Mesenchymal stem cell (in vitro differentiated cells and primary cell): ENCODE measurements at regions not wholly inside any gene's neighbourhood (a gene's known extent, or its start where the extent isn't known, plus 50 kb on each side); places are given as distances from the start of the nearest gene placed in this dataset.

Experiments
- DNase-seq: peaks from one replicate; pipeline ENCODE4 v3.0.0-alpha.2; 2013
- H2AFZ ChIP-seq: one replicate; pipeline ENCODE4 v1.6.1; 2013; ENCODE audit warnings: low read depth, mild to moderate bottlenecking, control low read depth, inconsistent platforms, low read length, moderate library complexity
- H2AK5ac ChIP-seq: 2 replicates; pipeline ENCODE4 v1.6.1; 2013; ENCODE audit warnings: low read length, moderate library complexity, mild to moderate bottlenecking, inconsistent platforms; ENCODE audit not compliant: severe bottlenecking
- H2BK120ac ChIP-seq: one replicate; pipeline ENCODE4 v1.6.1; 2013; ENCODE audit warnings: low read depth, mild to moderate bottlenecking, inconsistent platforms, low read length, moderate library complexity
- H2BK12ac ChIP-seq, 2 experiments: one replicate each; pipeline ENCODE4 v1.6.1; 2013; ENCODE audit warnings: inconsistent platforms in 2 of 2, low read length in 2 of 2, mild to moderate bottlenecking in 2 of 2, moderate library complexity in 2 of 2, control low read depth in 1 of 2
- H2BK15ac ChIP-seq: one replicate; pipeline ENCODE4 v1.6.1; 2013; ENCODE audit warnings: mild to moderate bottlenecking, low read depth, inconsistent platforms; ENCODE audit not compliant: poor library complexity, severe bottlenecking
- H2BK5ac ChIP-seq: 2 replicates; pipeline ENCODE4 v1.6.1; 2013; ENCODE audit warnings: low read depth, mild to moderate bottlenecking, low read length, control low read depth, inconsistent platforms; ENCODE audit not compliant: poor library complexity, severe bottlenecking
- H3K14ac ChIP-seq, 2 experiments: one replicate each; pipeline ENCODE4 v1.6.1; 2013; ENCODE audit warnings: inconsistent platforms in 2 of 2, low read length in 2 of 2, control low read depth in 1 of 2, mild to moderate bottlenecking in 1 of 2, moderate library complexity in 1 of 2
- H3K18ac ChIP-seq, 2 experiments: one replicate each; pipeline ENCODE4 v1.6.1; 2013; ENCODE audit warnings: inconsistent platforms in 2 of 2, low read length in 2 of 2, control low read depth in 1 of 2, low read depth in 1 of 2, mild to moderate bottlenecking in 1 of 2
- H3K23ac ChIP-seq, 2 experiments: one replicate each; pipeline ENCODE4 v1.6.1; 2013; ENCODE audit warnings: inconsistent platforms in 2 of 2, low read length in 2 of 2, mild to moderate bottlenecking in 2 of 2, moderate library complexity in 2 of 2, control low read depth in 1 of 2
- H3K27ac ChIP-seq: 2 replicates; pipeline ENCODE4 v1.5.1; 2013; ENCODE audit warnings: mild to moderate bottlenecking, moderate library complexity, low read length, control low read depth, inconsistent platforms; ENCODE audit not compliant: poor library complexity, severe bottlenecking
- H3K27me3 ChIP-seq, 2 experiments: 2 replicates each; pipeline versions ENCODE4 v1.6.1 to v1.7.0; 2013; ENCODE audit warnings: low read length in 2 of 2, mild to moderate bottlenecking in 2 of 2, moderate library complexity in 2 of 2, control low read depth in 1 of 2, inconsistent platforms in 1 of 2; ENCODE audit not compliant: control insufficient read depth in 1 of 2, insufficient read depth in 1 of 2
- H3K36me3 ChIP-seq, 2 experiments: 2 replicates each; pipeline versions ENCODE4 v1.6.1 to v1.7.0; 2013; ENCODE audit warnings: low read length in 2 of 2, control low read depth in 1 of 2, inconsistent platforms in 1 of 2, low read depth in 1 of 2, mild to moderate bottlenecking in 1 of 2; ENCODE audit not compliant: insufficient read depth in 2 of 2, control insufficient read depth in 1 of 2
- H3K4ac ChIP-seq, 2 experiments: one replicate each; pipeline ENCODE4 v1.6.1; 2013; ENCODE audit warnings: inconsistent platforms in 2 of 2, low read length in 2 of 2, mild to moderate bottlenecking in 2 of 2, moderate library complexity in 2 of 2, control low read depth in 1 of 2, low read depth in 1 of 2
- H3K4me1 ChIP-seq: 2 replicates; pipeline ENCODE4 v1.6.1; 2013; ENCODE audit warnings: low read depth, low read length, control low read depth; ENCODE audit not compliant: control insufficient read depth, insufficient read depth
- H3K4me2 ChIP-seq: 2 replicates; pipeline ENCODE4 v1.6.1; 2013; ENCODE audit warnings: low read length, mild to moderate bottlenecking, inconsistent platforms; ENCODE audit not compliant: poor library complexity, severe bottlenecking
- H3K4me3 ChIP-seq, 2 experiments: 2 replicates each; pipeline versions ENCODE4 v1.5.1 to v1.7.0; 2013; ENCODE audit warnings: low read length in 2 of 2, mild to moderate bottlenecking in 2 of 2, control low read depth in 1 of 2, low read depth in 1 of 2; ENCODE audit not compliant: insufficient read depth in 1 of 2
- H3K79me1 ChIP-seq: replicated peaks from 2 replicates; pipeline ENCODE4 v1.6.1; 2013; ENCODE audit warnings: mild to moderate bottlenecking, control low read depth, low read length, inconsistent platforms; ENCODE audit not compliant: poor library complexity, severe bottlenecking
- H3K9ac ChIP-seq: 2 replicates; pipeline ENCODE4 v1.7.0; 2013; ENCODE audit warnings: mild to moderate bottlenecking, low read length, moderate library complexity
- H3K9me3 ChIP-seq: 2 replicates; pipeline ENCODE4 v1.7.0; 2013; ENCODE audit warnings: mild to moderate bottlenecking, low read length; ENCODE audit not compliant: control insufficient read depth
- H4K8ac ChIP-seq: one replicate; pipeline ENCODE4 v1.6.1; 2013; ENCODE audit warnings: inconsistent platforms, mild to moderate bottlenecking, low read length, moderate library complexity
- H4K91ac ChIP-seq: one replicate; pipeline ENCODE4 v1.6.1; 2013; ENCODE audit warnings: mild to moderate bottlenecking, low read length, inconsistent platforms
- WGBS: methylation state at CpG from one replicate; pipeline ENCODE4 v1.1.7; 2013; ENCODE audit warnings: mixed read lengths; 5-methylcytosine and 5-hydroxymethylcytosine counted together

- Histone ChIP-seq H3K9me3 (no peaks in the 10 kb centered on the region), H2BK12ac (no peak overlapping the region), H3K4me3 (no peak overlapping the region), H3K14ac (no peak overlapping the region), H3K23ac (no peak overlapping the region), H4K91ac (no peak overlapping the region), H3K36me3 (no peaks in the 10 kb centered on the region), H3K4me2 (no peak overlapping the region), H3K79me1 (no peaks in the 10 kb centered on the region), H2BK120ac (no peak overlapping the region), H2BK15ac (no peak overlapping the region), H3K18ac (no peak overlapping the region), H3K27ac (no peak overlapping the region), H2AFZ (no peak overlapping the region), H2AK5ac (no peak overlapping the region), H2BK5ac (no peak overlapping the region), H3K4ac (no peak overlapping the region), H3K27me3 (no peaks in the 10 kb centered on the region), H3K9ac (no peak overlapping the region), H4K8ac (no peak overlapping the region), H3K4me1 (no peaks in the 10 kb centered on the region)
- DNase-seq, result no peak
- WGBS, result 100% methylated on average over 1 of the region's 1 CpG
These were observed 391.4 kb downstream of the RAB28 start for GRCh38 chr4:13092702-13093101.

- no peak overlapping the region for H3K23ac ChIP-seq
- H2BK15ac ChIP-seq, result no peak overlapping the region
- H3K18ac ChIP-seq, result no peak overlapping the region
- H3K79me1 ChIP-seq, result no peaks in the 10 kb centered on the region
- H2BK5ac ChIP-seq, result no peak overlapping the region
- no peak overlapping the region for H4K91ac ChIP-seq
- DNase-seq, result no peak
- no peak overlapping the region for H2BK12ac ChIP-seq
- no peaks in the 10 kb centered on the region for H3K36me3 ChIP-seq
- no peaks in the 10 kb centered on the region for H3K27me3 ChIP-seq
- no peak overlapping the region for H3K9ac ChIP-seq
- no peak overlapping the region for H3K4ac ChIP-seq
- no peak overlapping the region for H2BK120ac ChIP-seq
- no peaks in the 10 kb centered on the region for H3K4me1 ChIP-seq
- no peak overlapping the region for H3K14ac ChIP-seq
- H2AK5ac ChIP-seq, result no peak overlapping the region
- no peak overlapping the region for H3K4me2 ChIP-seq
- H3K4me3 ChIP-seq, result no peak overlapping the region
- H3K27ac ChIP-seq, result no peak overlapping the region
- no peak overlapping the region for H2AFZ ChIP-seq
- no peak overlapping the region for H4K8ac ChIP-seq
- H3K9me3 ChIP-seq, result no peaks in the 10 kb centered on the region
These were observed 394.5 kb downstream of the RAB28 start for GRCh38 chr4:13089659-13089998.

DNA sequence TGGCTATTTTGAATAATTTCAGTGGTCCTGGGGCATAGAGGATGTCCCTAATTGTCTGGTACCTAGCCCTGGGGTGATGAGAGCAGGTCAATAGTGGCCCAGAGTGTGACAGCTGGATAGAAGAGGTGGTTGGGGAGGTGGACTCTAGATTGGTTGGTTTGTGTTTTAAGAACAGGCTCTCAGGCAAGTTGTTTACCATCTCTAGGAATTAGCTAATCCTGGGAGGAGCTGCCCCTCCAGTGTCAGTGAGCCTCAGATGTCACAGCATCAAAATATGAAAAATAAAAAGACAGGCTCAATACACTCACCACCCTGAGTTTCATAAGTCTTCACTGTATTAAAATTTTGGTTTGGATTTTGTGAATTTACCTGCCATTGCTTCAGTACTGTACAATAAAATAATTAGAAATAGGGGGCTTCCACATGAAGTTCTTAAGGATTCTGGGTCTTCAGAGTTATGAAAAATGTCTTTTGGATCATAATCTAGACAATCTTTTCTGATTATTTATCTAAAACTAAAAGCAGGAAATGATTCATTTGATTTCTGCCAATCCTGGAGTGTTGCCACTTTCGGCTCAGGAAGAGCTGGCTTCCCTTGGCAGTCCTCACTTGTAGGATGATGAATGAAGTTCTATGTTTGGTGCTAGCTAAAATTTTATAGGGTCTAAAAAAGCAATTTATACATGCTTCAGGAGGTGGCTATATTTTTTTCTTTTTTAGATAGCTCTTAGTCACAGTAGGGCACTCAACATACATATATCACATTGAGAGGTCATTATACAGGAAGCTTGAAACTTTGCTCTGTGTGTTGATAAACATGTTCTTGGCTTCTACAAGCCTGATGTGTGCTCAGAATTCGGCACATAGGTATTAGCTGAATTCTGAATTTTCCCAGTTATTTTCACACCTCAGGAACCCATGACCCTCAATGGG is 395.1 kb downstream of the RAB28 start:
- no peaks in the 10 kb centered on the region for H3K79me1 ChIP-seq
- H3K9ac ChIP-seq, result no peak overlapping the region
- H3K4me1 ChIP-seq, result no peaks in the 10 kb centered on the region
- H2BK15ac ChIP-seq, result no peak overlapping the region
- H4K8ac ChIP-seq, result no peak overlapping the region
- WGBS, result 78% methylated on average over 1 of the region's 2 CpGs
- no peak overlapping the region for H2AK5ac ChIP-seq
- no peak overlapping the region for H2BK120ac ChIP-seq
- no peak overlapping the region for H3K4me2 ChIP-seq
- no peaks in the 10 kb centered on the region for H3K27me3 ChIP-seq
- no peak overlapping the region for H2BK12ac ChIP-seq
- no peaks in the 10 kb centered on the region for H3K36me3 ChIP-seq
- H4K91ac ChIP-seq, result no peak overlapping the region
- no peak overlapping the region for H2BK5ac ChIP-seq
- H3K4me3 ChIP-seq, result no peak overlapping the region
- no peak overlapping the region for H3K14ac ChIP-seq
- no peak overlapping the region for H3K4ac ChIP-seq
- H3K27ac ChIP-seq, result no peak overlapping the region
- no peak overlapping the region for H3K23ac ChIP-seq
- no peaks in the 10 kb centered on the region for H3K9me3 ChIP-seq
- no peak overlapping the region for H3K18ac ChIP-seq
- H2AFZ ChIP-seq, result no peak overlapping the region
- no peak for DNase-seq

DNA sequence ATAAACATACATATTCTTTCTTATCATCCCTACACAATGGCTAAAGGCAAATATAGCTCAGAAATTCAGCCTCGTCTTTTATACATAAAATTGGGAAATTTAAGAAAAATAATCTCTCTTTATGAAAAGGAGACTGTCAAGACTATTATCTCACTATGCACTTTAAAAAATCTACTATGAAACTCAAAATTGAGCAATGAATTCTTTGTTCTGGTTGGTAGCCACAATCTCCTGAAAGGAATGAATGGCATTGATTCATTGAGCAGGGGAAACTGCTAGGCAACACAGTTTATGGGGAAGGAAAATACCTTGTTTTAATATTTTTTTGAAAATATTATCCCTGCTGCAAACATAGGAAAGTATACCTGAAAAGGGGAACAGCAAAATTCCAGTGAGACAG is 397.1 kb downstream of the RAB28 start:
- Histone ChIP-seq H3K4me3 (no peak overlapping the region), H3K79me1 (no peaks in the 10 kb centered on the region), H3K36me3 (no peaks in the 10 kb centered on the region), H3K14ac (no peak overlapping the region), H3K27me3 (no peaks in the 10 kb centered on the region), H2BK120ac (no peak overlapping the region), H3K4me2 (no peak overlapping the region), H3K4ac (no peak overlapping the region), H2BK5ac (no peak overlapping the region), H2BK12ac (no peak overlapping the region), H2AK5ac (no peak overlapping the region), H3K4me1 (no peaks in the 10 kb centered on the region), H3K9me3 (no peaks in the 10 kb centered on the region), H3K18ac (no peak overlapping the region), H2AFZ (no peak overlapping the region), H3K9ac (no peak overlapping the region), H4K91ac (no peak overlapping the region), H3K23ac (no peak overlapping the region), H2BK15ac (no peak overlapping the region), H3K27ac (no peak overlapping the region), H4K8ac (no peak overlapping the region)
- whole genome bisulfite sequencing, result no CpG with 5 or more reads among the region's 1 CpG
- DNase-seq, result no peak
